GM19035 (cell line): ENCODE measurements at regions not wholly inside any gene's neighbourhood (a gene's known extent, or its start where the extent isn't known, plus 50 kb on each side); places are given as distances from the start of the nearest gene placed in this dataset.

ENCODE experiments used
- ATAC-seq: cut with Tn5 transposase; IDR thresholded peaks from one replicate; pipeline ENCODE4 v1.9.1; 2021; ENCODE audit not compliant: unreplicated experiment

DNA sequence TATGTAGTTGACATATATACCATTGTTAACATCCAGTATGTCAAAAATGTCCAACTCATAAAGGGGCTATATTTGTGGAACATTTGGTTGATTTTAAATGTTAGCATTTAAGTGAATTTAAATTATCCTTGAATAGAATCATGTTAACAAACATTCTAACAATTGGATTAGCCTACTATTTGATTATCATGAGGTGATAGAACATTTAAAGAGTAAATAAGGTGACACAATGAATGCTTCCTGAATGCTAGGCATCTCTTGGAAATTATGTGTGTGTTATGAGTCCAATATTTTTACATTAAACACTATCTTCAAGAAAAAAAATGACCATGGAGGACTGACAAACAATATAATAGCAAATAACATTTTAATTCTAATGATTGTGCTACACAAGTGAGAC is 901.9 kb upstream of the AGA start:
- ATAC-seq: no peak

DNA sequence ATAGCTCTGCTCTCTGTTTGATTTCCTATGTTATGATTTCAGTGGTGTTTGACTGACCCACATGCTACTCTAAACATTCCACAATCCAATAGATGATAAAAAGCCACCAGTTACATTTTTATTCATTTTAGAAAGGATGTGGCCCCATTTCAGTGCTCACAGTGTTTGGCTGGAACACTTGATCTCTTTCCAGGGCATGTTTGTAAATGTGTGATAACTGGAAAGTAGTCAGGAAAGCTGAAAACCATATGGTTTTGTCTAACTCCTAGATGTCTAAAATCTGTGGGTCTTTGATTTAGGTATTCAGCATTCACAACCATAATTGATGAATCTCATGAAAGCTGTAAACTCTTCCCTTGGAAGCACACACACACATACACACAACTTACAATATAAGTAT is 904.9 kb upstream of the AGA start:
- ATAC-seq: no peak

DNA sequence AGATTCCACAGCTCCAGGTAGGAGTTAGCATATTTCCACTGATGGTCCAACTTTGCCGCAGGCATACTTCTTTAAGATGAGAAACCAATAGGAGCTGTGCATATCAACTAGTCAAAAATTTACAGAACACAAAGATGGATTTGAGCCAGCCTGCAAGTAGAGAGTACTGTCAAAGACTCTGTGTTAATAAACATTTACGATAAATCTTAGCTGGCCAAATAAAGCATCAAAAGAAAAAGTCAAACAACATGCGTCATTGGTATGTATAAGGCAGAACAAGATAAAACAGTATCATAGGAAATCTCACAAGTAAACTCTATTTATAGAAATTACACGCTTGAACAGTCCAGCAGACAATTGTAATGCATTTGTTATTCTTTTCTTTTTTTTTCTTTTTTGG is 907.4 kb upstream of the AGA start:
- no peak for ATAC-seq

GRCh38 chr4:178351185-178351584 is 908.9 kb upstream of the AGA start:
- ATAC-seq: no peak

DNA sequence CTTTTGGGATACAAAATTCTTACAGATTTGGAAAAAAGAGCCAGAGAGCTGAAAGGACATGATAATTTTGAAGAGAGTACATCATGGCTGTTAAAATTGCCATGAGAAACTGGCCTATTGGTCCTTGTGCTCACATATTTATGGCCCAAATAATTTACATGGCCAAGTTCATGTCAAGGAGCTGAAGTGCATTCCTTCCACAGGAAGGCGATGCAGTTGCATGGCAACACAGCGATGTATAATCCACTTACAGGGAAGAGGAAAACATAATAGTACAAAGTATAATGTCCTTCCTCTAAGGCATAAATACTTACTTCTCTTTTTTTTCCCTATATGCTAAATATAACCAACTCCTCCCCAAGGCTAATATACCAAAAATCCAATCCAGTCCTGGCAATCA is 914.5 kb upstream of the AGA start:
- ATAC-seq: no peak

DNA sequence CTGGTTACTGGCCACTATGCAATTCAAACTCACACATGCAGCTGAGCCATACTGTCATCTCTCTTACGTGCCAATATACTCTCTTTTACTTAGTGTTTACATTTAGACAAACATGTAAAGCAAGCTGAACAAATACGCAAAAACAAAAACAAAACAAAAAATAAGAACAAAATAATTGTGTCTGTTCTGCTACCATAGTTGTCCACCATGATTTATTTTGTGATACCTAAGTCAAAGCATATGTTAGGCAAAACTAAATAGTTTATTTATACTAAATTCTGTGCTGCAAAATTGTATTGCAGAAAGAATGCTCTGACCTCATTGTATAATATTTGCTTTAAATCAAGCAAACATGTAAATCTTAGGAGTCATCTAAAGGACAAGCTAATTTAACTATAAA is 943.2 kb upstream of the AGA start:
- ATAC-seq: no peak

GRCh38 chr4:178387756-178388155 is 945.5 kb upstream of the AGA start:
- ATAC-seq: no peak

GRCh38 chr4:178395798-178396197 is 953.6 kb upstream of the AGA start:
- no peak for ATAC-seq

- ATAC-seq: no peak
Measured at GRCh38 chr4:178412455-178412854, 970.2 kb upstream of the AGA start.

DNA sequence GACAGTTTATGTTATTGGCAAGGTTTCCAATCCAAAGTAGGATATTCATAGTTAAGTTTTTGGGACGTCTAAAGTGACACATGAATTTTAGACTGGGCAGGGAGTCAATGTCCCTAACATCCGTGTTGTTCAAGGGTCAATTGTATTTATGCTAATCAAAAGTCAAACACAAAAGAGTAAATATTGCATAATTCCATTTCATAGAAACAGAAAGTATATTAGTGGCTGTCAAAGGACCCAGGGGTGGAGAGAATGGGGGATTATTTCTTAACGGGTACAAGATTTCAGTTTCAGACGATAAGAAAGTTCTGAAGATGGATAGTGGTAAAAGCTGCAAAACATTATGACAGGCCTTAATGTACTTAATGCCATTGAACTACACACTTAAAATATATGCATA is 971.8 kb upstream of the AGA start:
- no peak for ATAC-seq

DNA sequence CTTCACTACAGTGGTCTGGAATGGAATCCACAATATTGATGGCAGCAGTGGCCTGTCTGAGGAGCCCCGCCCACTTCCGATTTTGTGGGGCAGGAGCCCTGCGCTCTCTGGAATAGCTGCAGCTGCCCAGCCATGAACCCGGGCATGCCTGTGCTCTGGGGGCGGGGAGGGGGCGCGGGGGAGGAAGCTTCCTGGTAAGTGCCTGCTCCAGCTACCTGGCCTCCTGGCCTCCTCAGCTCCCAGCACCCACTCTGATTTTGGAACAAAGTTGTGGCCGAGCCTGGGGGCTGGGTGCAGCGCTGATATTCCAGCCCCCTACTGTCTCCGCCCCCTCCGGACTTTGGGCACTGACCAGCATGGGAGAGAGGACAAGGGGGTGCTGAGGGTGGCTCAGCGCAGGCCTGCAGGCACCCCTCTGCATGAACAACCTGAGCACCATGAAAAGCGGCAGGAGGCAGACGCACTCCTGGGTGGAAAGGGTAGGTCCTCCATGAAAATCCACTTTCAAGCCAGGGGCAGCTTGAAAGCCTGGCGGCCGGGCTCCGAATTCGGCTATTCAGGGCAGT is 972.7 kb upstream of the AGA start:
- no peak for ATAC-seq

GRCh38 chr4:178415925-178416324 is 973.7 kb upstream of the AGA start:
- no peak for ATAC-seq

GRCh38 chr4:178423366-178423765 is 981.1 kb upstream of the AGA start:
- ATAC-seq: no peak

- no peak for ATAC-seq
Measured at GRCh38 chr4:178426871-178427270, 984.6 kb upstream of the AGA start.

DNA sequence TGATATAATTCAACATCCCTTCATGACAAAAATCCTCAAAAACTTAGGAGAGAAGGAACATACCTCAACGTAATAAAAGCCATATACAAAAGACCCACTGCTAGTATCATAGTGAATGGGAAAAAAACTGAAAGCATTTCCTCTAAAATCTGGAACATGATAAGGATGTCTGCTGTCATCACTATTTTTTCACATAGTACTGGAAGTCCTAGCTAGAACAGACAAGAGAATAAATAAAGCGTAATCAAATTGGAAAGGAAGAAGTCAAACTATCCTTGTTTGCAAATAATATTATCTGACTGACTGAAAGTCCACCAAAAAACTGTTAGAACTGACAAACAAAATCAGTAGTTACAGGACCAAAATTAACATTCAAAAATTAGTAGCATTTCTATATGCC is 985.4 kb upstream of the AGA start:
- no peak for ATAC-seq

DNA sequence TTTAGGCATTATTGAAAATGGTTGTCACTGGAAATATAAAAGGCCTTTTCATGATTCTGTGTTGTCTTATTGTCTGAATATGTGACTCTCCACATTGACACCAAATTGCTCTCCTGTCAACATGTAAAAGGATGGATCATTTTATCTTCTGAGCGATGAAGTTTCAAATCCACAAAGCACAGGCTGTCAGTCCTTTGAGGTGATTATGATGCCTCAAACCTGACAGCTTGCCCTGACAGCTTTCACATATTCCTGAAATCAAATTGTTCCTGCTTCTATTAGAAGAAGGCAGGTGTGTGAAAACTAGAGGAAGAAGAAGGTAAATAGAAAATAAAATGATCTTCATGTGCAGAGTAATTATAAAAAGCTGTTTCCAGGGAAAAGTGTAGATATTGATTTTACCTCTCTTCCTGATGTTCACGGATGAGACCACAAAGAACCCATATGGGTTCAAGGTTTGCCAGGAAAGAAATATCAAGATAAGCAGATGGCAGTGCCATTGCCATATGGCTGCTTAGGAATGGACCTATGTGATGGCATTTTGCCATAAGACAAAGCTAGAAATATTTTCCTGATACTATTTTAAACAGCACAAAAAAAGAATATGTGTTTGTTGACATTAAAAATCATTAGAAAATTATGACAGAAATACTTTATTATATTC is 1006.3 kb upstream of the AGA start:
- ATAC-seq: no peak

GRCh38 chr4:178450614-178451013 is 1008.4 kb upstream of the AGA start:
- no peak for ATAC-seq

GRCh38 chr4:178453057-178453456 is 1010.8 kb upstream of the AGA start:
- no peak for ATAC-seq

DNA sequence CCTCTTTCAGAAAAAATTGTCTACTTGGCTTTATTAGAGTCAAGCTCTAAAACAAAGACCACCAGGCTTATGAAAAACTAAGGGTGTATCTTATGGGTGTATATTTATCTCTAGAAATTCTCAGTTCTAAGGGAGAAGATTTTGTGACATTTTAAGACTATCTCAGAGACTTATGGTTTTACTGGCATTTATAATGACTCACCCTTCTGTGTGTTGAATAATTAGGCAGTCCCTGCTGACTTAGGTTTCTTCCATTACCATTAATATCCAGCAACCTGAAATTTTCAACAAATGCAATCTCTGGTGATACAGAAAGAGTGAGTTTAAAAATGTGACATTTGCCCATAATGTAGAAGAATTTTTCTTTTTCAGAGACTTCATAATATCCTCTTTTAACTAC is 1015.0 kb upstream of the AGA start:
- no peak for ATAC-seq

DNA sequence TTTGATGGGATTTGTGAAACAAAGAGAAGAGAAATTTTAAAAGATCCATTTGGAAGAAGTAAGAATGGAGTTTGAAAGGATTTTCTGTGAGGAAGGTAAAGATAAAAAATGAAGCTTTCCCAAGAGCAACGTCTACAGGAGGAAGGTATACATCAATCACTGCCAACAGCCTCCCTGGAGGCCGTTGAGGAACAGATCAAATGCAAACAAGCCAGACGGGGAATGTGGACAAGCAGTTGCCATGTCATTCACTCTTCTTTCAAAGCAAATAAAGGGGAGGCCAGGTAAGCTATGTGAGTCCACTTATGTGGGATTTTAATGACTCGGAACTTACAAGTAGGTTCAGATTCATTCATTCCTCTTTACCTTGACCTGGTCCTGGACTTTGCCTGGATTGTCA is 1020.5 kb upstream of the AGA start:
- no peak for ATAC-seq

DNA sequence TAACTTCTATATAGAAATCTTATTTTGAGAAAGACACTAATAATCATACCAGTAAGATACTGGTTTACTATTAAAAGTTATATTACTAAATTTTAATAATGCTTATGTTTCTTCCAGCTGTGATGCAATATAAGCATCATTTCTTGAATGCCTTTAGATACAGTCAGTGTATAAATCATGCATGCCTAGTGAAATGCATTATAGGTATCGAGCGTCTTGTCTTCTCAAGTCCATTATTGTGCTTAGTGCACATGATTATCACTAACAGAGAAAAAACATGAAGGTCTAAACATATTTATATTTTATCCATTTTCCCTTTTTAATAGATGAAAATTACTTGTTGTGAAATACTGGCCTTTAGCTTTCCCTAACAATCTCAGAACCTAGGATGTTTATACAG is 1021.5 kb upstream of the AGA start:
- ATAC-seq: no peak

- ATAC-seq: no peak
Measured at GRCh38 chr4:178470996-178471784, 1029.0 kb upstream of the AGA start.
